Activated CD4-positive, alpha-beta T cell treated with anti-CD3 and anti-CD28 coated beads, Interleukin-2, amount 10 ng/mL, durations not matched to agents 24 days and 14 days (primary cell): ENCODE measurements at regions not wholly inside any gene's neighbourhood (a gene's known extent, or its start where the extent isn't known, plus 50 kb on each side); places are given as distances from the start of the nearest gene placed in this dataset.
"Not testable (repeated sequence)": the region's sequence is repeated elsewhere in the genome, so short reads cannot be mapped to it uniquely, and the experiment has no call there.

Experiments used
- DNase-seq: peaks from one replicate; pipeline ENCODE4 v3.0.0; 2022
- H3K27ac Mint-ChIP-seq: one replicate; pipeline ENCODE4 v1.8.0; 2022; ENCODE audit warnings: mild to moderate bottlenecking, mixed read lengths
- H3K27me3 Mint-ChIP-seq: one replicate; pipeline ENCODE4 v1.8.0; 2022; ENCODE audit warnings: mixed read lengths
- H3K36me3 Mint-ChIP-seq: one replicate; pipeline ENCODE4 v1.8.0; 2022; ENCODE audit warnings: low read depth, mild to moderate bottlenecking, mixed read lengths
- H3K4me1 Mint-ChIP-seq: one replicate; pipeline ENCODE4 v1.8.0; 2021; ENCODE audit warnings: mixed read lengths
- H3K4me3 Mint-ChIP-seq: one replicate; pipeline ENCODE4 v1.8.0; 2022; ENCODE audit warnings: mild to moderate bottlenecking, moderate library complexity, mixed read lengths
- H3K9me3 Mint-ChIP-seq: one replicate; pipeline ENCODE4 v1.8.0; 2021; ENCODE audit warnings: mixed read lengths
- intact Hi-C: fragments of 100-400 bp; cut with micrococcal nuclease; formaldehyde crosslinking; loops from one replicate; pipeline ENCODE4 v1.15.1; 2023

DNA sequence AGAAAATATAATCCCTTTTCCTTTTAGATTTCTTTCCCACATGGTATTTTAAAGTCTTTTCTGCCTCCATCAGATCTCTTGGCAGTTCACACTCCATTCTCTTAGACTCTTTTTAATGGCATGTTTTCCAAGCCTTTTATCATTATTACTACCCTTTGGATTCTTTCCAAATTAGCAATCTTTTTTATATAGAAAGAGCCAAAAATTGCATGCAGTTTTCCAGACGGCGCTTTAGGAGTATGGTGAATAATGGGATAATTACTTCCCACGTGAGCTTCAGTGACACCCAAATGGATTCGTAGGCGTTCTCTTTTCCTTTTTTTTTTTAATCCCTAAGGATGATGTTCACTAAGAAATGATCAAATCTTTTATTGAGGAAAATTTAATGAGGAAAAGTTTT is 354.8 kb upstream of the DNAJC19 start:
- intact Hi-C loops: no loop called here
- Mint-ChIP-seq H3K9me3 (no peaks in the 10 kb centered on the region), H3K4me1 (no peaks in the 10 kb centered on the region), H3K27me3 (no peaks in the 10 kb centered on the region), H3K27ac (no peak overlapping the region), H3K36me3 (no peaks in the 10 kb centered on the region), H3K4me3 (no peak overlapping the region)
- DNase-seq: peak; percentile 3

DNA sequence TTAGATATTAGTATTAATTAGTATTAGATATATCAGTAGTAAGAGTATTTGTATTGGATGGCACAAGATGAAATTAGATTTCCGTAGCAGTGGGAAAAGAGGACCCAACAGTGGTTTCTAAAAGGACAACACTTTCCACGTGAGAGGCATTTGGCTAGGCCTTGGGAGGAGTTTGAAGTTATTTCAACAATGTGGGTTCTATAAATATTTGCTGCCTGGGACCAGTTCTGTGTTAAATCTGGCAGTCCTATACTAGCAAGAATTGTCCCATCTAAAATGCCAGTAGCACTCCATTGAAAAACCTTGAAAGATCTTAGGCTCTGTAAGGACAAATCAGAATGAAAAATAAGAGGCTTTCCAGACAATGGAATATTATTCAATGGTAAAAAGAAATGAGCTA is 347.1 kb upstream of the DNAJC19 start:
- intact Hi-C loops: no loop called here
- Mint-ChIP-seq H3K4me1 (no peaks in the 10 kb centered on the region), H3K27ac (no peak overlapping the region), H3K27me3 (no peaks in the 10 kb centered on the region), H3K4me3 (no peak overlapping the region), H3K36me3 (no peaks in the 10 kb centered on the region), H3K9me3 (no peaks in the 10 kb centered on the region)
- DNase-seq: no peak

DNA sequence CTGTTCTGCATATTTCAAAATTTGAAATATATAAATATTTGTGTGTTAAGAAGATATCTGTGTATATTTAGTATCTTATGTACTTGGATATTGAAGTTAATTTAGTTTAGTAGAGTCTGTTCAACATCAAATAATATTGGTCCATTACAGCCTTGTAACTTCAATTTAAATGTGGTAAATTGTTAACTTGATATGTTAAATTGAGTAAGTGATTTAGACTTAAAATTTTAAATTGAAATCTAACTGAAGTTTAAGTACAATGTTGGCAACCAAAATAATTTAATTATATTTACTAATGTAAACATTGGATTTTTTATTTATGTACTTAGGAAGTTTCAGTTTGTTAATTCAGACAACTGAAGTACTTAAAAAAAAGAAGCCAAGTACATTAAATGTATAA is 343.9 kb upstream of the DNAJC19 start:
- intact Hi-C loops: no loop called here
- no peaks in the 10 kb centered on the region for H3K27me3 Mint-ChIP-seq

DNA sequence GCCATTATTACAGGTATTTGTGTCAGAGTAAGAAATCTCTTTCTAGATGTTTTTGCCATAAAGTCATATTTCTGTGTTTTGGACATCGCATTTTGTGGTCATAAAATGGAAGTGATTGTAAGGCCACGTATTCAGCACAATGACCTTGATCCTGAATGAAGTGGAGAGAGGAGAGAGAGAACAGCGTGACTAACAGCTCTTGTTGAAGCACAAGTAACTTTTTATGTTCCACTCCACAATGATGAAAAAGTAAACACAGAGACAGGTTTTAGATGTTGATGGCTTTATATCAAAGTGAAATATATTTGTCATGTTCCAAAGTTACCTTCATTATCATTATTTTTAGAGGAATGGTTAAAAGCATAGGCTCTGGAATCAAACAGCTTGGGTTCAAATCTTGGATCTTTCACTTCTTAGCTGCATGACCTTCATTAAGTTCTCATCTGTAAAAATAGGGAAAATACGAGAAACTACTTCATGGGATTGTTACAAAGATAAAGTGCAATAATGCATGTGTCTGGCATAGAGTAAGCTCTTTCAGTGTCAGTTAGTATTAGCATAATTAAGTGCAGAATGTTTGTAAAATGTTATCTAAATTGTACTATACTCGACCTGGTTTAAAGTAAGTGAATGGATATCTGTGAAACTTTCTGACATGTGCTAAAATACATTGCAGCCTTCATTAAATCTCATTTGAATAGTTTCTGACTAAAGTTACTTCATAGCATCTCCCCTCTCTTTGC is 341.5 kb upstream of the DNAJC19 start:
- no peak for DNase-seq
- H3K36me3 Mint-ChIP-seq: no peaks in the 10 kb centered on the region
- intact Hi-C loops: no loop called here
- H3K4me1 Mint-ChIP-seq: no peaks in the 10 kb centered on the region
- H3K4me3 Mint-ChIP-seq: no peak overlapping the region
- no peaks in the 10 kb centered on the region for H3K27me3 Mint-ChIP-seq
- H3K9me3 Mint-ChIP-seq: no peaks in the 10 kb centered on the region
- H3K27ac Mint-ChIP-seq: no peak overlapping the region

More for the DNA sequence above, 343.9 kb upstream of the DNAJC19 start:
- Mint-ChIP-seq H3K27ac (no peak overlapping the region), H3K4me1 (no peaks in the 10 kb centered on the region), H3K9me3 (no peaks in the 10 kb centered on the region), H3K36me3 (no peaks in the 10 kb centered on the region), H3K4me3 (no peak overlapping the region)
- no peak for DNase-seq

DNA sequence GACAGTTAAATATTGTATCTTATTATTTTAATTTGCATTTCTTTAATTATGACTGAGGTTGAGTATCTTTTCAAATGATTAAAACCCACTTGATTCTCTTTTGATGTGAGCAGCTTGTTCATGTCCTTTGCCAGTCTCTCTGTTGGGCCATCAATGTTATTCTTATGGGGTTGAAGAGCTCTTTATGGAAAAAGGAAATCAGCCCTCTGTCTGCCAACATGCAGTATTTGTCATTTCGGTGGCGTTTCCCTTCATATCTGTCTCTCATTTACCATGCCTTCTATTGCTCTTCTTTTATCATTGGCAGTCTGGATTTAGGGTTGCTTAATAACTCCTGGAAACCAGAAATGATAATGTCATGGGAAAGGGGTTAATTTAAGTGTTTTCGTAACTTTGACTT is 340.7 kb upstream of the DNAJC19 start:
- no peaks in the 10 kb centered on the region for H3K4me1 Mint-ChIP-seq
- no peaks in the 10 kb centered on the region for H3K27me3 Mint-ChIP-seq
- no peak for DNase-seq
- no peaks in the 10 kb centered on the region for H3K36me3 Mint-ChIP-seq
- H3K4me3 Mint-ChIP-seq: no peak overlapping the region
- no peak overlapping the region for H3K27ac Mint-ChIP-seq
- intact Hi-C loops: no loop called here
- H3K9me3 Mint-ChIP-seq: no peaks in the 10 kb centered on the region

DNA sequence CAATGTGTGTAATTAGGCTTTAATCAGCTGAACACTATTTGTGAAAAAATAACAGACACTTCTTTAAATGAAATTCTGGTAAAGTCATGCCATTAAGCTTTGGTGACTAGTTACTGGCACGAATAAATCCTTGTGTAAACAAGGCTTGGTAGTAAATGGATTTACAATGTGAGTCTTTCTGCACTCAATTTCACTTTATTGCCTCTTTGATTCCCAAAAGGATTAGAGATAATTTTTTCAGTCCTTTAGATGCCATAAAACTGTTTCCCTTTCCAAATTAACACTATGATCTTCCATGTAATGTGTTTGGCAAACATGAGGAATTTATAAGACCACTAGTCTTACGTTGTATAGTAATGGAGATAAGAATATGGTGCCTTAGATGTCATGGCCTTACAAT is 339.5 kb upstream of the DNAJC19 start:
- no peaks in the 10 kb centered on the region for H3K36me3 Mint-ChIP-seq
- intact Hi-C loops: no loop called here
- no peak overlapping the region for H3K27ac Mint-ChIP-seq
- H3K27me3 Mint-ChIP-seq: no peaks in the 10 kb centered on the region
- no peak overlapping the region for H3K4me3 Mint-ChIP-seq
- no peaks in the 10 kb centered on the region for H3K9me3 Mint-ChIP-seq
- no peak for DNase-seq
- H3K4me1 Mint-ChIP-seq: no peaks in the 10 kb centered on the region

DNA sequence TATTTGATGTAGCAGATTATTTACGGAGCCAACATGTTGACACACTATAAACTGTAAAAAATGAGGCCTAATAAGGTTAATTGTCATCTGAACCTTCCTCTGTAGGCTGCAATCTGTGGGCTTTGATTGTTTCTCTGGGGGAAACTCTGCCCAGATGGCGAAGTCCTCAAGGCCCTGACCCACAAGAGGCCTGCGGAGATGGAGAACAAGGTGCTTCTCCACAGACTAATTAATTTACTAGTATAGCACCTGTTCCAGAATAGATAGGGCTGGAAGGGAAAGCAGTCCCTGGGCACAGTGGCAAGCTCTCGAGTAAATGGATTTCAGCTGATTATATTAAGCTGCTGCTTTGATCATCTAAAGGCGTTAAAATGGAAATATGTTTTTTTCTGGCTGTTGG is 338.8 kb upstream of the DNAJC19 start:
- Mint-ChIP-seq H3K9me3 (no peaks in the 10 kb centered on the region), H3K36me3 (no peaks in the 10 kb centered on the region), H3K4me1 (no peaks in the 10 kb centered on the region), H3K4me3 (no peak overlapping the region), H3K27me3 (no peaks in the 10 kb centered on the region), H3K27ac (no peak overlapping the region)
- DNase-seq: no peak
- intact Hi-C loops: no loop called here

DNA sequence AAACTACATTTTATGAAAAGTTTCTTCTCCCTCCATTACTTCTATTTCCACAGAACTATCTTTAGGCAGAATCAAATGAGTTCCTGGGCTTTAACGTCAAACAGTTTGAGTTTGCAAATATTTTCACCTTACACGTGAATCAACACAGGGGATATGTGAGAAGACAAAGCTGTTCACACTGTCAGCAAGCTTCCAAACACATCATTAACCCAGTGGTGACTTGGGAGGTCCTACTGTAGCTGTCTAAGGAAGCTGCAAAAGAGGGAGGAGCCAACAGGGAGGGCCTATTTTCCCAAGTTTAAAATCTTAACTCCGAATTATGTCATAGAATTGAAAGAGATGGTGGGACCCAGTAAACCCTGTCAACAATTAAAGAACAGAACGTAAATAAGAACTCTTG is 337.8 kb upstream of the DNAJC19 start:
- intact Hi-C loops: no loop called here
- no peak for DNase-seq
- no peaks in the 10 kb centered on the region for H3K36me3 Mint-ChIP-seq

DNA sequence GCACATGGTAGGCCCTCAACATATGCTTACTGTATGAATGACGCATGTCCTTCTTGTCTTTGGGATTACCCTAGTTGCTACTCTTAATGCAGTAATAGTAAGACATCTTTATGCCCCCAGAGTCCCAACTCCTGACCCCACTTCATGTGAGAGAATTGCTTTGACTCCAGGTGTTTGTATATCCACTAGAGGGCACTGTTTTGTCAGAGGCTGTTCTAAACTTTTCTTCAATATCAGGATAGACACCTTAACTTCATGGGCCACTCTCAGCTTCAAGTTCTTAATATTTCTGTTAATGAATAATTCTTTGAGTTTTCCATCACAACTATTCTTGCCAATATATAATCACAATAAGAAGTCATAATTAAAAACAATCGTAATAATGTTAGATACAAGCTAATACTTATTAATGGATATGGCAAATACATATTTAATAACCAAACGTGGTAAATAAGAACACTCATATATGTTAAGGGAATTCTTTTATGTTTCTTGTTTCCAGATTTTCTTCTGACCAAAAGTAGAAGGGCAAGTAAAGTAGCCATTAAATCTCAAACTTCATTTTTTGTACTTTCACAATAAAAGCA is 337.2 kb upstream of the DNAJC19 start:
- intact Hi-C loops: loop anchor here (1.0 kb wide), 1 partner anchor 1357 kb away; no protein-coding TSS in a partner anchor
- Mint-ChIP-seq H3K27ac (no peak overlapping the region), H3K9me3 (peaks cover 6% of the 10 kb centered on the region), H3K4me3 (no peak overlapping the region), H3K4me1 (no peaks in the 10 kb centered on the region), H3K36me3 (no peaks in the 10 kb centered on the region), H3K27me3 (no peaks in the 10 kb centered on the region)
- peak; percentile 58 for DNase-seq

More for the DNA sequence above, 337.8 kb upstream of the DNAJC19 start:
- H3K9me3 Mint-ChIP-seq: peaks cover 2% of the 10 kb centered on the region
- H3K4me1 Mint-ChIP-seq: no peaks in the 10 kb centered on the region
- no peaks in the 10 kb centered on the region for H3K27me3 Mint-ChIP-seq
- no peak overlapping the region for H3K27ac Mint-ChIP-seq
- no peak overlapping the region for H3K4me3 Mint-ChIP-seq

DNA sequence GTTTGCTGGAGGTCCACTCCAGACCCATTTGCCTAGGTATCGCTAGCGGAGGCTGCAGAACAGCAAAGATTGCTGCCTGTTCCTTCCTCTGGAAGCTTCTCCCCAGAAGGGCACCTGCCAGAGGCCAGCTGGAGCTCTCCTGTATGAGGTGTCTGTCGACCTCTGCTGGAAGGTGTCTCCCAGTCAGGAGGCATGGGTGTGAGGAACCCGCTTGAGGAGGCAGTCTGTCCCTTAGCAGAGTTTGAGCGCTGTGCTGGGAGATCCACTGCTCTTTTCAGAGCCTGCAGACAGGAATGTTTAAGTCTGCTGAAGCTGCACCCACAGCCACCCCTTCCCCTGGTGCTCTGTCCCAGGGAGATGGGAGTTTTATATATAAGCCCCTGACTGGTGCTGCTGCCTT is 335.0 kb upstream of the DNAJC19 start:
- H3K27ac Mint-ChIP-seq, H3K9me3 Mint-ChIP-seq, H3K36me3 Mint-ChIP-seq, H3K4me1 Mint-ChIP-seq, H3K27me3 Mint-ChIP-seq, DNase-seq, H3K4me3 Mint-ChIP-seq, intact Hi-C loops: not testable (repeated sequence)

DNA sequence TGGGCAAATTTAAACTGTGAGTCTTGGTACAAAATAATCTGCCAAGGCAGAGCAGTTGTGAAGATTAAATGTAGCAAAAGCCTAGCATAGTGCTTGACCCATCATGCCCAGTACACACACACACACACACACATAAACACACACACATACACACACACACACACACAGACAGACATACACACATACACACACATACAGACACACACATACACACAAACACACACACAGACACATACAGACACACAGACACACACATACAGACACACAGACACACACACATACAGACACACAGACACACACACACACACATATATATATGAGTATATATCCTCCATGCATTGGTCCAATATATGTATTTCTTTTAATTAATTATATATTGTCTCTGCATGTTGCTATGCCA is 328.8 kb upstream of the DNAJC19 start:
- Mint-ChIP-seq H3K27me3 (no peaks in the 10 kb centered on the region), H3K27ac (no peak overlapping the region), H3K9me3 (peaks cover 6% of the 10 kb centered on the region), H3K4me3 (no peak overlapping the region), H3K36me3 (no peaks in the 10 kb centered on the region), H3K4me1 (no peaks in the 10 kb centered on the region)
- intact Hi-C loops: no loop called here
- DNase-seq: no peak

DNA sequence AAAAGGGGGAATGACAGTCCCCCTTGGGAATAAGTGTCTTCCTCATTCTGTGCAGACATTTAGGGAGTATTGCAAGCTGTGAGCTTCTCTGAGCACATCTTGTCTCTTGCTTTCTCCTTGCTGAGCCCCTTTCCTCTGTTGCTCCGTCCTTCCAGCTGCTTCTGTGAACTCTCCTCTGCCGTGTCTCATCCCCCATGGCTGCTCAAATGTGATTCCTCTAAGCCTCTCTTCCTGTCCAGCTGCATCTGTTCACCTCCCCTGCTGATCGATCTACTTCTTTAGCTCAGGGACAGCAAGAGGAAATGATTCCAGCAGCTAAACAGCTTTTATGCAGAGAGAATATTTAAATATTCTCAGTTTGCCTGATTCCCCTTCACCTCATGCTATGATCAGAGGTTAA is 328.0 kb upstream of the DNAJC19 start:
- Mint-ChIP-seq H3K27ac (no peak overlapping the region), H3K4me1 (no peaks in the 10 kb centered on the region), H3K36me3 (no peaks in the 10 kb centered on the region), H3K27me3 (no peaks in the 10 kb centered on the region), H3K4me3 (no peak overlapping the region), H3K9me3 (peaks cover 5% of the 10 kb centered on the region)
- DNase-seq: no peak
- intact Hi-C loops: no loop called here

DNA sequence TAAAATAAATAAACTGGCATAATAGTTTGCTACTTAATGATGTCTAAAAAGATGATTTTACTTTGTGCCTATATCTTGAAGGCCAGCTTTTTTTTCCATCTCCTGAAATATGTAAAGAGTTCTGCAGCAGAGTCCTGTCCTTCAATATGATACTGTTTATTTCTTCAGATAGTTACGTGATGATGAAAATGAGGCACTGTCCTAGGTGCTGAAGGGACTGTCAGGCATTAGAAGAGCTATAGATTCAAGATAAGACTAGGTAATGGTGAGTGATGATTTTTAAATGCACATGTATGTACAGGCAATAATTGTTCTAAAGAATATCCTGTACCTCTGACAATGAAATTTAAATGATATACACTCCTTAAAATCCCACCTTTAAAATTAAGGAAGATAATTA is 326.9 kb upstream of the DNAJC19 start:
- Mint-ChIP-seq H3K36me3 (no peaks in the 10 kb centered on the region), H3K9me3 (no peaks in the 10 kb centered on the region), H3K4me1 (no peaks in the 10 kb centered on the region), H3K4me3 (no peak overlapping the region), H3K27ac (no peak overlapping the region), H3K27me3 (peaks cover 1% of the 10 kb centered on the region)
- intact Hi-C loops: no loop called here
- DNase-seq: no peak

DNA sequence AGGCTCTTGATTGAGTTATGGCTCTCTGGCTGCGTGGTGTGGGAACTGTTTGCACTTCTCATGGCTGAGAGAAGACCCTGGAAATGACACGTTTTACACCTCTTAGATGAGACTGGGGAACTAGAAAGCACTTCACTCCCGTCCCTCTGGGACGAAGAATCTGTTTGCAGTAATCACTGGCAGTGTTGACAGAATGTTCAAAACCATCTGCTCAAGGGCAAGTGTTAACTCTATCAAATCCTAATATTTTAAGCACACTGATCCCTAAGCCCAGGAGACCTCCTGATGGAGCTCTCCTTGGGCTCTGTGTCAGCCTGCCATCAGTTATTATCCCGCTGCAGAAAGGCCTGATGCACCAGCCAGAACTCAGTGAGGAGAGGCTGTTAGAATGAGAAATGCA is 323.8 kb upstream of the DNAJC19 start:
- peaks cover 4% of the 10 kb centered on the region for H3K27me3 Mint-ChIP-seq
- H3K4me3 Mint-ChIP-seq: no peak overlapping the region
- H3K27ac Mint-ChIP-seq: no peak overlapping the region
- no peaks in the 10 kb centered on the region for H3K36me3 Mint-ChIP-seq
- intact Hi-C loops: no loop called here
- no peaks in the 10 kb centered on the region for H3K9me3 Mint-ChIP-seq
- no peaks in the 10 kb centered on the region for H3K4me1 Mint-ChIP-seq
- DNase-seq: no peak

DNA sequence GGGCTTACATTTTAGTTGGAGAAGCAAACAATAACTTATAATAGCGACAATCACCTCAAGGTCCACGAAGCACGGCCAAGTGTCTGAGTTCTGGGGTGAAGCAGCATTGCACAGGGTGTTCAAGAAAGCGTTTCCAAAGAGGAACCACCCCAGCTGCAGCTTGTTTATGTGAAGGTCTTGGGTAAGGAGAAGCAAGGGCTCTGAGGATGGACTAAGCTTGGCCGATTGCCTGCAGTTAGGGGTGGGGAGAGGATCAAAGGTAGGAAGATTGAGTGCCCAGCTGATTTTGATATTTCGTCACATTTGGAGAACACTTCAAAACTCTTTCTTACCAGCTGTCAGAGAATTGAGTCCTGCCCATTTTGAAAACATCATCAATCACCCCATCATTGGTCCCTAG is 321.6 kb upstream of the DNAJC19 start:
- Mint-ChIP-seq H3K4me3 (no peak overlapping the region), H3K36me3 (no peaks in the 10 kb centered on the region), H3K27me3 (peaks cover 4% of the 10 kb centered on the region), H3K4me1 (no peaks in the 10 kb centered on the region), H3K27ac (no peak overlapping the region), H3K9me3 (peaks cover 4% of the 10 kb centered on the region)
- no peak for DNase-seq
- intact Hi-C loops: no loop called here
